K562 (cell line): ENCODE measurements at regions not wholly inside any gene's neighbourhood (a gene's known extent, or its start where the extent isn't known, plus 50 kb on each side); places are given as distances from the start of the nearest gene placed in this dataset.

Experiments used
- ATAC-seq: fragments of 200-7000 bp; cut with Tn5 transposase; 3 replicates; pipeline ENCODE4 v1.9.1; 2020; ENCODE audit warnings: moderate library complexity
- BruUV-seq: library from RNA; stranded (reverse); fragments of 400-500 nt; replicated peaks from 2 replicates; lab custom pipeline; 2021; lab: Mats Ljungman, UMichigan
- CTCF ChIA-PET: fragments of 300-600 bp; formaldehyde crosslinking; extraction: SDS; loops from one replicate; lab custom pipeline; 2021; ENCODE audit warnings: low intra/inter-chr PET ratio; lab: Yijun Ruan, JAX
- POLR2A ChIA-PET: fragments of 300-600, 350-650 bp; sonication (Branson Sonifier 250); formaldehyde crosslinking; extraction: SDS; loops from one replicate; lab custom pipeline; 2021; ENCODE audit warnings: antibody characterized with exemption, inconsistent platforms; lab: Yijun Ruan, JAX
- DNase-seq, 4 experiments: peaks; one replicate each; pipeline versions ENCODE4 v3.0.0 to v3.0.0-alpha.2; 2011 to 2018; ENCODE audit warnings: low spot score in 3 of 4, mixed read lengths in 3 of 4; ENCODE audit errors: extremely low read depth in 1 of 4
- FAIRE-seq: peaks from 2 replicates; lab custom pipeline; 2011; peaks lifted over from hg19 to GRCh38; lab: Jason Lieb, UNC
- H2AFZ ChIP-seq: 2 replicates; pipeline ENCODE4 v1.6.0; 2011; ENCODE audit warnings: low read depth, low read length, control low read depth, inconsistent platforms
- H3K27ac ChIP-seq: fragments of 200-600 bp; 3 replicates; pipeline ENCODE4 v1.8.0; 2011; ENCODE audit warnings: low read depth, mild to moderate bottlenecking, control low read depth, inconsistent platforms, low read length, moderate library complexity, mixed read lengths; ENCODE audit errors: extremely low read depth
- H3K27me3 ChIP-seq, 2 experiments: fragments of 300-600 bp in 1 of 2; 2 replicates in 1 of 2; 3 replicates in 1 of 2; pipeline versions ENCODE4 v1.6.0 to v1.8.0; 2011; ENCODE audit warnings: inconsistent platforms in 2 of 2, low read length in 2 of 2, mild to moderate bottlenecking in 1 of 2, mixed read lengths in 1 of 2, moderate library complexity in 1 of 2; ENCODE audit not compliant: control insufficient read depth in 2 of 2, insufficient read depth in 2 of 2
- H3K36me3 ChIP-seq: fragments of 300-600 bp; 3 replicates; pipeline ENCODE4 v1.8.0; 2011; ENCODE audit warnings: mild to moderate bottlenecking, low read length, inconsistent platforms; ENCODE audit not compliant: control insufficient read depth, insufficient read depth
- H3K4me1 ChIP-seq, 2 experiments: fragments of 200-600 bp in 1 of 2; replicated peaks in 1 of 2; 2 replicates in 1 of 2; 3 replicates in 1 of 2; pipeline versions ENCODE4 v1.5.1 to v1.8.0; 2011; ENCODE audit warnings: inconsistent platforms in 2 of 2, low read length in 2 of 2, mild to moderate bottlenecking in 1 of 2, mixed read lengths in 1 of 2, moderate library complexity in 1 of 2; ENCODE audit not compliant: control insufficient read depth in 2 of 2, insufficient read depth in 2 of 2
- H3K4me2 ChIP-seq: 2 replicates; pipeline ENCODE4 v1.6.1; 2011; ENCODE audit warnings: low read length, control low read depth, inconsistent platforms, mixed read lengths; ENCODE audit not compliant: insufficient read depth
- H3K4me3 ChIP-seq: fragments of 200-600 bp; sonication (generic), shearing (Covaris generic); 2 replicates; pipeline ENCODE4 v1.5.1; 2016; ENCODE audit warnings: control low read depth, inconsistent platforms
- H3K79me2 ChIP-seq: fragments of 200-600 bp; 3 replicates; pipeline ENCODE4 v1.8.0; 2011; ENCODE audit warnings: low read length, inconsistent platforms; ENCODE audit not compliant: control insufficient read depth, insufficient read depth
- H3K9ac ChIP-seq, 2 experiments: 2 replicates each; pipeline versions ENCODE4 v1.6.0 to v1.6.1; 2011; ENCODE audit warnings: low read depth in 2 of 2, low read length in 2 of 2, control low read depth in 1 of 2, inconsistent platforms in 1 of 2, mild to moderate bottlenecking in 1 of 2, mixed read lengths in 1 of 2; ENCODE audit not compliant: insufficient read depth in 1 of 2
- H3K9me1 ChIP-seq: one replicate; pipeline ENCODE4 v1.6.0; 2011; ENCODE audit warnings: inconsistent platforms, mild to moderate bottlenecking, low read length, moderate library complexity; ENCODE audit not compliant: control insufficient read depth, insufficient read depth
- H3K9me3 ChIP-seq: replicated peaks from 2 replicates; pipeline ENCODE4 v1.5.1; 2011; ENCODE audit warnings: low read depth, low read length, inconsistent platforms; ENCODE audit not compliant: control insufficient read depth, insufficient read depth
- H4K20me1 ChIP-seq: replicated peaks from 2 replicates; pipeline ENCODE4 v1.6.1; 2011; ENCODE audit warnings: low read length, inconsistent platforms, mixed read lengths; ENCODE audit not compliant: control insufficient read depth, insufficient read depth
- CBX3 ChIP-seq, 2 experiments: IDR thresholded peaks; 1 replicate in 1 of 2; 2 replicates in 1 of 2; pipeline ENCODE4 v1.6.1; 2012; ENCODE audit warnings: inconsistent platforms in 2 of 2, low read length in 2 of 2, borderline replicate concordance in 1 of 2, control low read depth in 1 of 2
- CHD2 ChIP-seq: IDR thresholded peaks from 2 replicates; pipeline ENCODE4 v1.6.1; 2011; ENCODE audit warnings: low read depth, low read length
- COPS2 ChIP-seq: fragments of 450-650 bp; conservative IDR thresholded peaks from 2 replicates; pipeline ENCODE4 v1.6.1; 2016; ENCODE audit warnings: mild to moderate bottlenecking, moderate library complexity
- EHMT2 ChIP-seq: fragments of 450-650 bp; IDR thresholded peaks from 2 replicates; pipeline ENCODE4 v1.6.1; 2018; ENCODE audit warnings: antibody characterized with exemption
- KDM4B ChIP-seq, 2 experiments: fragments of 450-650 bp in 1 of 2; sonication (generic) in 1 of 2; IDR thresholded peaks; 2 replicates each; pipeline ENCODE4 v1.6.1; 2016 to 2017; ENCODE audit warnings: borderline replicate concordance in 2 of 2, antibody characterized with exemption in 1 of 2, low read depth in 1 of 2, mild to moderate bottlenecking in 1 of 2
- MEF2A ChIP-seq: IDR thresholded peaks from 2 replicates; pipeline ENCODE4 v1.6.1; 2011; ENCODE audit warnings: low read depth, mild to moderate bottlenecking, low read length, moderate library complexity; ENCODE audit not compliant: control insufficient read depth
- PCBP2 ChIP-seq: fragments of 200-400 bp; formaldehyde crosslinking; IDR thresholded peaks from 2 replicates; pipeline ENCODE4 v1.6.1; 2018; ENCODE audit warnings: low read length, low read depth, mild to moderate bottlenecking, moderate library complexity; ENCODE audit not compliant: poor library complexity, severe bottlenecking
- POU5F1 ChIP-seq: fragments of 150-350 bp; IDR thresholded peaks from 2 replicates; pipeline ENCODE4 v1.6.1; 2014; ENCODE audit warnings: borderline replicate concordance, low read length, low read depth, mild to moderate bottlenecking; ENCODE audit not compliant: partially characterized antibody
- SRSF7 ChIP-seq: fragments of 200-400 bp; formaldehyde crosslinking; optimal IDR thresholded peaks from 2 replicates; pipeline ENCODE3; 2017; ENCODE audit warnings: mild to moderate bottlenecking, low read depth, low read length
- ZBED1 ChIP-seq: IDR thresholded peaks from 2 replicates; pipeline ENCODE4 v1.6.1; 2014
- ZBTB11 ChIP-seq, 3 experiments: fragments of 200-800 bp in 1 of 3; fragments of 250-450 bp in 1 of 3; fragments of 450-650 bp in 1 of 3; sonication (Bioruptor Pico) in 1 of 3; sonication (Bioruptor generic) in 1 of 3; formaldehyde crosslinking in 1 of 3; IDR thresholded peaks; 2 replicates each; pipeline versions ENCODE4 v1.6.1 to v1.8.0; 2016 to 2022; ENCODE audit warnings: mild to moderate bottlenecking in 2 of 3, missing genetic modification characterization in 2 of 3, missing compliant biosample characterization in 1 of 3, moderate library complexity in 1 of 3
- WGBS: fragments of 100-300 bp; shearing (Covaris generic); methylation state at CpG from one replicate; pipeline ENCODE4 v1.1.6; 2016; ENCODE audit warnings: low coverage, mixed read lengths; ENCODE audit not compliant: insufficient coverage; ENCODE audit errors: missing lambda C conversion rate; 5-methylcytosine and 5-hydroxymethylcytosine counted together
- in situ Hi-C: fragments of 300-500 bp; cut with MboI; formaldehyde crosslinking; loops from 4 replicates; pipeline ENCODE4 v1.15.0; 2018; ENCODE audit warnings: inconsistent platforms, mixed read lengths
- intact Hi-C: fragments of 100-400 bp; cut with micrococcal nuclease; formaldehyde crosslinking; loops from 2 replicates; pipeline ENCODE4 v1.14.2; 2022
- TF ChIP-seq, protein P1 (sequence below): fragments of 250-450 bp; sonication (Bioruptor Pico); IDR thresholded peaks from 2 replicates; pipeline ENCODE4 v1.8.0; 2021; ENCODE audit warnings: moderate library complexity, mild to moderate bottlenecking, inconsistent platforms

DNA sequence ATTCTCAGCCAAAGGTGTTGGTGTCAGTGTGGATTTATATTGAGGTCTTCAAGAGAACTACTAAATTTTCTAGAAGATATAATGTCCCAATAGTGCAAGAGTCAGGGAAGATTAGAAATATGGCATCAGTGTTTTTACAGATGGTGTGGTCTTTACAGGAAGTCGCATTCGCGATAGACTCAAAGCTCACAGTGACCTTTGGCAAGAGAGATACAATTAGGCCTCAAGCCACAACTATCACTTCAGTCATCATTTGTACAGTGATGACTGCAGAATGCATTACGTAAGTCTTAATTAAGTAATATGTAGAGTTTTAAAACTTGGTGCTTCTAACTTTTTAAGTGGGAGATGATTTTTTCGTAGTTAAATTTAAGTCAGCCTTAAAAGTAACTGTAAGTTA, 237.2 kb upstream of the FSTL5 start (continued):
- no peak for TF ChIP-seq CBX3 (IDR thresholded peaks at IDR 0.05; ENCODE audit: borderline replicate concordance in 1 of 2, low read length in 2 of 2)

GRCh38 chr4:162392946-162393345, 229.1 kb upstream of the FSTL5 start:
- no peaks in the 10 kb centered on the region for H3K9me3 ChIP-seq
- 0% methylated on average over 1 of the region's 1 CpG for WGBS
- no peaks in the 10 kb centered on the region for H3K36me3 ChIP-seq
- H3K4me2 ChIP-seq = no peak overlapping the region
- H3K27ac ChIP-seq = no peak overlapping the region
- no peaks in the 10 kb centered on the region for H3K79me2 ChIP-seq
- no peak for ATAC-seq
- H3K27me3 ChIP-seq = no peaks in the 10 kb centered on the region
- no peaks in the 10 kb centered on the region for H3K4me1 ChIP-seq
- no peak overlapping the region for H2AFZ ChIP-seq
- ChIA-PET POLR2A (no interaction called here), CTCF (no interaction called here)
- BruUV-seq = no TSS peak
- in situ Hi-C loops (no loop called here), intact Hi-C loops (no loop called here)
- H4K20me1 ChIP-seq = no peaks in the 10 kb centered on the region
- no peak for TF ChIP-seq SRSF7
- TF ChIP-seq, protein P1, sequence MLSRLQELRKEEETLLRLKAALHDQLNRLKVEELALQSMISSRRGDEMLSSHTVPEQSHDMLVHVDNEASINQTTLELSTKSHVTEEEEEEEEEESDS = no peak
- TF ChIP-seq PCBP2 = no peak
- no peak for TF ChIP-seq MEF2A
- TF ChIP-seq EHMT2 = no peak
- TF ChIP-seq ZBED1 = no peak
- no peak for TF ChIP-seq COPS2
- no peak for TF ChIP-seq ZBTB11 (CRISPR knock-in tag; IDR thresholded peaks at IDR 0.05)
- TF ChIP-seq CHD2 = no peak
- TF ChIP-seq POU5F1 = no peak
- no peak for TF ChIP-seq KDM4B (IDR thresholded peaks at IDR 0.05; ENCODE audit: borderline replicate concordance in 2 of 2, low read depth in 1 of 2)
- H3K9me1 ChIP-seq = no peaks in the 10 kb centered on the region
- H3K4me3 ChIP-seq = no peak overlapping the region
- H3K9ac ChIP-seq = no peak overlapping the region
- no peak for DNase-seq
- no peak for FAIRE-seq
